ENCODE measurements at regions not wholly inside any gene's neighbourhood (a gene's known extent, or its start where the extent isn't known, plus 50 kb on each side); places are given as distances from the start of the nearest gene placed in this dataset.

DNA sequence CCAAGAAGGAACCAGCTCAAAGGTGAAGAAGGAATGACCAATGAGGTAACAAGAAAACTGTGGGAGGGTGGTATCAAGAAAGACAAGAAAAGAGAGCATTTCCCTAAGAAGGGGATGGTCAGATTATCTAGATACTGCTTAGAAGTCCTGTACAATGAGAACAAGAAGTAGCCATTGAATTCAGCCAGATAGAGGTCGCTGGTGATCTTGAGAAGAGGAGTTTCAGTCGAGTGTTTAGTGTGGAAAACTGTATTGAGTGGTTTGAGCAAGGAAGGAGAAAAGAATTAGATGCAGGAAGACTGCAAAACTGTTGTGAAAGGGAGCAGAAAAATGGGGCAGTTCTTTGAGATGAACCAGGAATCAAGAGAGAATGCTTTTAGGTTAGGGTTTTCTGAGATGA, 74.6 kb upstream of the FAT3 start:
- no peak overlapping the region for H3K4me3 Mint-ChIP-seq
- TF ChIP-seq, protein P1, sequence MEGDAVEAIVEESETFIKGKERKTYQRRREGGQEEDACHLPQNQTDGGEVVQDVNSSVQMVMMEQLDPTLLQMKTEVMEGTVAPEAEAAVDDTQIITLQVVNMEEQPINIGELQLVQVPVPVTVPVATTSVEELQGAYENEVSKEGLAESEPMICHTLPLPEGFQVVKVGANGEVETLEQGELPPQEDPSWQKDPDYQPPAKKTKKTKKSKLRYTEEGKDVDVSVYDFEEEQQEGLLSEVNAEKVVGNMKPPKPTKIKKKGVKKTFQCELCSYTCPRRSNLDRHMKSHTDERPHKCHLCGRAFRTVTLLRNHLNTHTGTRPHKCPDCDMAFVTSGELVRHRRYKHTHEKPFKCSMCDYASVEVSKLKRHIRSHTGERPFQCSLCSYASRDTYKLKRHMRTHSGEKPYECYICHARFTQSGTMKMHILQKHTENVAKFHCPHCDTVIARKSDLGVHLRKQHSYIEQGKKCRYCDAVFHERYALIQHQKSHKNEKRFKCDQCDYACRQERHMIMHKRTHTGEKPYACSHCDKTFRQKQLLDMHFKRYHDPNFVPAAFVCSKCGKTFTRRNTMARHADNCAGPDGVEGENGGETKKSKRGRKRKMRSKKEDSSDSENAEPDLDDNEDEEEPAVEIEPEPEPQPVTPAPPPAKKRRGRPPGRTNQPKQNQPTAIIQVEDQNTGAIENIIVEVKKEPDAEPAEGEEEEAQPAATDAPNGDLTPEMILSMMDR (IDR thresholded peaks at IDR 0.05; ENCODE audit: unreplicated experiment) = no peak
- H3K27me3 Mint-ChIP-seq (ENCODE audit: low read depth) = no peaks in the 10 kb centered on the region
- no peak for DNase-seq (ENCODE audit: low spot score in 2 of 2, unreplicated experiment in 2 of 2)
- H3K4me1 Mint-ChIP-seq = peaks cover 5% of the 10 kb centered on the region
- peaks cover 4% of the 10 kb centered on the region for H3K9me3 Mint-ChIP-seq
- no peak overlapping the region for H3K27ac Mint-ChIP-seq
- H3K36me3 Mint-ChIP-seq = no peaks in the 10 kb centered on the region

DNA sequence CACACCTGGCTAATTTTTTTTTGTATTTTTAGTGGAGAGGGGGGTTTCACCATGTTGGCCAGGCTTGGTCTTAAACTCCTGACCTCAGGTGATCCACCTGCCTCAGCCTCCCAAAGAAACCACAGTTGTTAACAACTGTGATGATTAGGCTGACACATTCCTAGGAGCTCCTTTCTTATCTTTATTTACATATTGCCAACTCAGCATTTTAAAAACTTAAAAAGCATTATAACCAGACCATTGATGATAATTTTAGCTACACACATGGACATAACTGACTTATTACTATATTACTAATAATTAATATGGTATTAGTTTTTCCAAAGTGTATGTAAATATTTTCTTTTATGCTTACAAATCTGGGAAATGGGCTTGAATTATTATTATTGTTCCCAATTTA, 82.9 kb upstream of the FAT3 start:
- DNase-seq (ENCODE audit: low spot score in 2 of 2, unreplicated experiment in 2 of 2) = no peak
- no peak overlapping the region for H3K27ac Mint-ChIP-seq
- no peaks in the 10 kb centered on the region for H3K4me1 Mint-ChIP-seq
- TF ChIP-seq, protein P1 (IDR thresholded peaks at IDR 0.05; ENCODE audit: unreplicated experiment) = no peak
- H3K27me3 Mint-ChIP-seq (ENCODE audit: low read depth) = no peaks in the 10 kb centered on the region
- no peaks in the 10 kb centered on the region for H3K36me3 Mint-ChIP-seq
- no peak overlapping the region for H3K4me3 Mint-ChIP-seq
- H3K9me3 Mint-ChIP-seq = peaks cover 4% of the 10 kb centered on the region

DNA sequence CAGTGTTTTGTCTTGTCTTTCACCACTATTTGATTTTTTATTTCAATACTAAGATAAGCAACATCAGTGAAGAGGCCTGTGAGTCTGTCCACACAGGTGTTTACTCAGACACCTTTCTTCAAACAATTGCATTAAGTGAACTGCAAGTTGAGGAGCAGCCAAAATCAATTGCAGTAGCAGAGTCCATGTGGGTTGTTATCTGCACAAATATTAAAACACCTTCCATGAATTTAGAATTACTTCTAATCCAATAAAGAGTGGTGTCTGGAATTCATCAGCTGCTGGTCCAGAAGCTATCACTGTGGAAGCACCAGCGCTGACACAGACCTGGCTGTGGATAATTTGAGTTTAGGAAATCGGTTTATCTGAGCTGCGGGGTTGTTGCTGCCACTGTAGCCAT, 83.5 kb upstream of the FAT3 start:
- Mint-ChIP-seq H3K9me3 (peaks cover 4% of the 10 kb centered on the region), H3K27me3 (ENCODE audit: low read depth) (no peaks in the 10 kb centered on the region), H3K4me3 (no peak overlapping the region), H3K27ac (no peak overlapping the region), H3K4me1 (no peaks in the 10 kb centered on the region), H3K36me3 (no peaks in the 10 kb centered on the region)
- DNase-seq (ENCODE audit: low spot score in 2 of 2, unreplicated experiment in 2 of 2) = no peak
- TF ChIP-seq, protein P1 (IDR thresholded peaks at IDR 0.05; ENCODE audit: unreplicated experiment) = no peak

DNA sequence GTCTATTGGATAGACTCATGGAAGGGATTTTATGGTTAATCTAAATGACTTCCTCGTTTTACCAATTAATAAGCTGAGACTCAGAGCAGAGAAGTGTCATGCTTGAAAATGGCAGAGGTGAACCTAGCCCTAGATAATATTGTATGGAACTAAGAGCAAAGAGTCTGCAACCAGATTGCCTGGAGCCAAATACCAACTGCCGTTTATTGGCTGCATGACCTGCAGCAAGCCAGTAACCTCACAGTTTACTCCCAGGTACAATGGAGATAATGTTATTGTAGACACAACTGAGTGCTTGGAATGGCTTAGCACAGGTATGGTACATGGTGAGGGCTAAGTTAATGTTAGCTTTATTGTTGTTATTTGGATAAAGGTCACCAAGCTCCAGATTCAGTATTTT, 84.6 kb upstream of the FAT3 start:
- Mint-ChIP-seq H3K4me3 (no peak overlapping the region), H3K36me3 (no peaks in the 10 kb centered on the region), H3K4me1 (no peaks in the 10 kb centered on the region), H3K27ac (no peak overlapping the region), H3K9me3 (peaks cover 2% of the 10 kb centered on the region), H3K27me3 (ENCODE audit: low read depth) (no peaks in the 10 kb centered on the region)
- TF ChIP-seq, protein P1 (IDR thresholded peaks at IDR 0.05; ENCODE audit: unreplicated experiment) = no peak
- DNase-seq (ENCODE audit: low spot score in 2 of 2, unreplicated experiment in 2 of 2) = no peak

DNA sequence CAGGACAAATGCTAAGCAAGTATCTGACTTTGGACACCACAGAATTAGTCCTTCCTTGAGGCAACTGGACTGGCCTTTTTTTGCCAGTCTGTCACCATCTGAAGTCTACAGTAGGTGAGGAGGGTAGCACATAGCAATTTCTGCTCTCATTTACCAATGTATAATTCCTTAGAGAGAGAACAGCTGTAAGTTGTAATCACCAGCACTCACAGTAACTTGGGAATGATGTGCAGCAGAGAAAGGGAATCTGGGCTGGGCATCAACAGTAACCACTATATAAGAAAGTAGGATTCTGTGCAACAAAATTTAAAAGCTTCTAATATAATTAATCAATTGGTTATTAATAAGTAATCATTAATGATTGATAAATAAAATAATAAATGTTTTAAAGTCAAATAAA, 86.3 kb upstream of the FAT3 start:
- Mint-ChIP-seq H3K27ac (no peak overlapping the region), H3K27me3 (ENCODE audit: low read depth) (no peaks in the 10 kb centered on the region), H3K9me3 (peaks cover 8% of the 10 kb centered on the region), H3K4me3 (no peak overlapping the region), H3K36me3 (no peaks in the 10 kb centered on the region), H3K4me1 (no peaks in the 10 kb centered on the region)
- DNase-seq (ENCODE audit: low spot score in 2 of 2, unreplicated experiment in 2 of 2) = no peak
- TF ChIP-seq, protein P1 (IDR thresholded peaks at IDR 0.05; ENCODE audit: unreplicated experiment) = no peak

DNA sequence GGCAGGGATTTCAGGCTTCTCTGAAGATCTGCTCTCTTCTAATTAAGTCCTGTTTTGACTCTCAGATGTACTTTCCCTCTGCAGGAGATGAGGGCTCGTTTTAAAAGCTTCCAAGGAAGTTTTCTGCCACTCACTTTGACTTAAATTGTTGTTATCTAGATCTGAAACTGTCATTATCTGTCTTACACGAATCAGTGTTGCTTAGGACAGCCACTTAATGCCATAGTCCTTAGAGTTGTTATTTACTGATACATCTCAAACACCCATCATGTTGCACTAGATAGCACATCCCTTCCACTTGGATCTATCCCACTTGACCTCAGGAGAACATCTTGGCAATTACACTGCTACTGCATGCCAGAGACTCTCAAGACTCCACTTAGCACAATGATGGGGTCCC, 86.9 kb upstream of the FAT3 start:
- Mint-ChIP-seq H3K4me3 (no peak overlapping the region), H3K27ac (no peak overlapping the region), H3K27me3 (ENCODE audit: low read depth) (no peaks in the 10 kb centered on the region), H3K4me1 (no peaks in the 10 kb centered on the region), H3K36me3 (no peaks in the 10 kb centered on the region), H3K9me3 (peaks cover 8% of the 10 kb centered on the region)
- TF ChIP-seq, protein P1 (IDR thresholded peaks at IDR 0.05; ENCODE audit: unreplicated experiment) = no peak
- DNase-seq (ENCODE audit: low spot score in 2 of 2, unreplicated experiment in 2 of 2) = no peak

All from mesothelial cell of epicardium (in vitro differentiated cells).